Stimulated activated CD4-positive, alpha-beta T cell treated with anti-CD3 and anti-CD28 coated beads, Interleukin-15, amount 100 ng/mL, for 24 hours (primary cell): ENCODE measurements at regions not wholly inside any gene's neighbourhood (a gene's known extent, or its start where the extent isn't known, plus 50 kb on each side); places are given as distances from the start of the nearest gene placed in this dataset.

ENCODE experiments used
- DNase-seq: peaks from one replicate; pipeline ENCODE4 v3.0.0-alpha.2; 2020

DNA sequence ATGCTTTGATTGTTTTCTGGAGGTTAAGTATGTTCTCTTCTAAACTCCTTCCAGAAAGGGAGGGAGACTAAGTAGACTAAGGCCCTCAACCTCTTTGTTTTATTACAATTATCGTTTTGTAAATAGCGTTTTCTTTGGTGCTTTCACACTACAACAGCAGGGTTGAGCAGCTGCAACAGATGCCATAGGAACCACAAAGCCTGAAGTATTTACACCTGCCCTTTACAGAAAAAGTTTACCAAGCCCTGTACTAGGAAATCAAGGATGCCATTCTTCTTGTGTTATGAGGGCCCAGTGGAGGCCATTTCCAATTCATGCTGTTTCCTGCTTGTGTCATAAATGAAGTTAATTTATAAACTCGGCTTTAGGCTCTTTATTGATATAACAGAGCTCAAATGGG, 914.8 kb downstream of the DCDC2C start:
- DNase-seq: no peak

DNA sequence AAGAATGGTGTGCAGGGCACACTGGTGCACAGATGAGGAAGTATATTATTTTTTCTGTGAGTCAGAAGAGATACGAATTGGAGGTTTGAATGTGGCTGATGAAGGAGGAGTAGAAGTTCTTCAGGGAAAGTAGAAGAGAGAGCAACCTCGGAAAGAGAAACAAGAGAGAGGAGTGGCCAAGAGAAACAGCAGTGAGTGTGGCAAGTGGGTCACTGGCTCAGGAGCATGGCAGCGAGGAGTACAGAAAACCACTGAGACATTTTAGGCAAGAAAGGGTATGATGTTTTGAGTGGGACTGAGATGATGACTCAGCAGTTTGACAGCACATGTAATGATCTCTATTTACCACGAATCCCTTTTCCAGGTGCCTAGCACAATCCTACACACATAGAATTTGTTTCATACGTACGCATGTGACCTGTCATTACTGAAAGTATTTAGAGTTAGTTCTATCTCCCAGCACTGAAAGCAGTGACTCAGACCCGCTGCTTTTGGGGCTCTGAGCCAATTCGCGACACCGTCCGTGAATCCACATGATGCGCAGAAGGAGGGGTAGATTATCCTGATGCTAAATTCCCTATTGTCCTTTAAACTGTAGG, 915.4 kb downstream of the DCDC2C start:
- no peak for DNase-seq

DNA sequence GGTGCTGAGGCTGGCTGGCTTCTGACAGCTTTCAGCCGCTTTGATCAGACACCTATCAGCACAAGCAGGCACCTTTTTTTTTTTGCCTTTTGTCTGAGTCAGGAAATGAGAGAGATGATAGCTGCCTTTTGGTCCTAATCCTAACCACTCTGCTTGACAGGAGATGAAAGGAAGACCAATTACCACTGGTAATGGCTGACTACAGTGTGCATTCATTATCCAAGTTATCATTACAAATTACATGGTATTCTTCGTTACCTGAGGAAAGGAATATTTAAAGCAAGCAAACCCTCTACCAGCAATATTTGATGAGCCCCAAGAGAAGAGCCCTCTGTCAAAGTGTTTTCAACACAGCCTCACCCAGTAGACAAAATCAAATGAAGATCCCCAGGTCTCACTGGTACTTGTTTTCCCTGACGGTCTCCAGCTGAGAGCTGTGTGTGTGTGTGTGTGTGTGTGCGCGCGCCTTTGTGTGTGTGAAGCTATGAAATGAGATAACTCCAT, 925.7 kb downstream of the DCDC2C start:
- DNase-seq: no peak

DNA sequence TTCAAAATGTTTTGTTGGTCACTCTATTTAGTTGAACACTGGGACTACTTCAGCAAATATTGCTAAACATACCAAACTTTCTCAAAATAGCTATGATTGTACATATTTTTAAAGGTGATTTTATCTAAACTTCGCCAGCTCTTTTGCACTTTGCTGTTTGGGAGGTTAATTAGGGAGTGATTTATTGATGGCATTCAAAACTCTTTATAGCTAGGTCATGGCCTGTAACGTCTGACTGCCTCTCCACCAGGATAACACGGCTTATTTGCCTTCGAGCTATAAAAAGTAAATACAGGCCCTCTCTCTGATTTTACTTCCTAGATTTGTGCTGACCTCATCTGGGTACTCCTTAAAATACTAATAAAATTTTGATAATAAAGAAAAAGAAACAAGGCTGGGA, 931.9 kb downstream of the DCDC2C start:
- no peak for DNase-seq

DNA sequence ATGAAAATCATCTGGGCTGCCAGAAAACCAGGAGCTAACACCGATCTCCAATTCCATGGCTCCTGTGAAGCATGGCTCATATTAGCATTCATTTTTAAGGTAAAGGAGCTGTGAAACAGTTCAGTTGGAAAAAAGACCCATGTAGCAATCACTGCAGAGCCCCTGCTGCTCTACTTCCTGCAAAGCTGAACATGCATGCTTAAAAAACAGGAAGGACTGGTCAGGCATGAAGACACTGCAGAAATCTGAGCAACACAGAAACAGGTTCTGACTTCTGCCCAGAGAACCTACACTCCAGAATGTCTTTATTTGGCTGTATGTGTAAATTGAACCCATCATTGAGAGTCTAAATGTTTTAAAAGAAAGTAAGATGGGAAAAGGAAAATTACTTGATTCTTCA, 950.6 kb downstream of the DCDC2C start:
- no peak for DNase-seq

DNA sequence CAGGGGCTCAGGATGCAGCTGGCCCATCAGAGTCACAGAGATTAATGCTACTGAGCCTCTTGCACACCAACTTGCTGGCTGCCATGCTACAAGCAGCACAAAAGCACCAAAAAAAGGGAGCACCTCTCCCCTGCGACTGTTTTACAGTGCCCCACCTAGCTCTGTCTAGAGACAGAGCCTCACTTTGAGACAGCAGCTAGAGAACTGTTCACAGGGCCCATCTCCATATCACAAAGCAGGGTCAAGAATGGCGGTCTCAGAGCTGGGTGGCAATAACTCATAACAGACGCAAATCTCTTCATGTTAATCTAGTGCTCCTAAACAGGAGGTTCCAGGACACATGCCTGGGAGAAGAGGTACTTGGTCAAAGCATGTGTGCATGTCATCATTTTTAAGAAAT, 953.0 kb downstream of the DCDC2C start:
- no peak for DNase-seq

DNA sequence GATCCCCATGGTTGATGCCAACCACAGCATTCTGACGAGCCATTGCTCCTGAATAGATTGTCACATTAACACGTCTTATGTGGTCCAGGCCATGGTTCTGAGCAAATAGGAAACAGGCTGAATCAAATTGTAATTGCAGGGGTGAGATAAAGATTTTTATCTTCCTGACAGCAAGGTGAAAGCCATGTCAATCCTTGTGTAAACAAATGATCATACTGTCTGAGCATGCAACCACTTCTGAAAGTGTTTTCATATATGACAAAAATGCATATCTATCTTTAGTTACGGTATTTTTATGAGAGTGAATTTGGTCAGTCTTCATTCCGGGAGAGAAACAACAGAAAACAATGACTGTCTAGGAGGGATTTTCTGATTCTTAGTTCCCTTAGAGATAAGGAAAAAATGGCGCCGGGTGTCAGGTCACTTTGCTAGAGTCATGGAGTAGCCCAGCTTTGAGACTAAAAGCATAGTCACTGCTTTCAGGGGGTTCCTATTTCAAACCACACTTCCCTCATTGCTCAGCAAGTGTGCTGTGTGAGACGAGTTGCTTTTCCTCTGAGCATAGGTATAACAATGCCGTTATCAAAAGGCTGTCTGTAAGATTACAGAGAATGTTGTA, 958.9 kb downstream of the DCDC2C start:
- no peak for DNase-seq

DNA sequence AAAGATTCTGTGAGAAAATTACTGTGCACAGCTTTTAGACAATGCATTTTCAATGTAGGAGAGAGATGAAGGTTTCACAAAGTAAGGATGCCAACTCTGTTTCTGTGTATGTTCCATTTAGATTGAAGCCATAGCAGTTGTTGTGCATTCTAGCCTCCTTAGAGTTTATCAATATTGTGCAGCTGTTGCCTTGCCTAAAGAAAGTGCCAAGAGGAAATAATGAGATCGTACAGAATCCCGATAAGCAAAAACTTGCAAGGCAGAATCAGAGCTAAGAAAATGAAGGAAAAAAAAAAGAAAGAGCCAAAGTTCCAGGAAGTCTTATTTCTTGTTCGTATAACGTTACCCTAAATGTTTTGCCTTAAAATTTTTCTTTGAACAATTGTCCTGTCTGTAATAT, 965.0 kb downstream of the DCDC2C start:
- DNase-seq: no peak

DNA sequence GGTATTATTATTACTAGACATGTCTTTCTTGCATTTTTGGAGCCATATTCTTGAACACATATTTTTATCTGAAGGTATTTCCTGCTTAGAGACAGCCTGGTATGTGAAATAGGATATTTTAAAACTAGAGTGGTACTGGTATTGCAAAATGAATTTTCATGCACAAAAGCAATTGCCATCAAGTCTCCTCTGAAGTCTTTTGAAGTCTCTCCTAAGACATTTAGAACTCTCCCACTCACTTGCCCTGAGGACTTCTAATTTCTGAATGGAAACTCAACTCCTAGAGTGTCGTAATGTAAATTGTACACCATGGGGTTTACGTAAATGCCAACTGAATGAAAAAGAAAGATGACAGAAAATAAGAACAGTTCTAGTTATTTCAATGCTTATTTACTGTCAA, 967.0 kb downstream of the DCDC2C start:
- no peak for DNase-seq

DNA sequence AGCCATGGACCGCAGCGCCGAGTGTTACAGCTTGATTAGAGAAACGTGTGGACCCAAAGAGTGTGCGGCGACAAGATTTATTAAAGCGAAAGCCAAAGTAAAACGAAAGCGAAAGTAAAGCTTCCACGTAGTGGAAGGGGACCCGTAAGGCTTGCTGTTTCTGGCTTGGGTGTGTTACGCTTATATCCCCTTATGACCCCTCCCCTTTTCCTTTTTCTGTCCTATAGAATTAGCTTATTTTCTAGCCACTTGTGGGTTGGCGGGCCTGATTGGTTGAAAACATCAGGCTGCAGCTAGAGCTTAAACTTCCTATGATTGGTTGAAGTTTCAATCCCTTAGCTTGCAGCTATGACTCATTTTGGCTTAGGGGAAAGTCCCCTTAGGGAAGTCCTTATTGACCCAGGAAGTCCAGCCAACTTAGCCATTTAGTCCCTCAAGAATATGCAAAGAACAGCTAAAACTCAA, 969.7 kb downstream of the DCDC2C start:
- no peak for DNase-seq

DNA sequence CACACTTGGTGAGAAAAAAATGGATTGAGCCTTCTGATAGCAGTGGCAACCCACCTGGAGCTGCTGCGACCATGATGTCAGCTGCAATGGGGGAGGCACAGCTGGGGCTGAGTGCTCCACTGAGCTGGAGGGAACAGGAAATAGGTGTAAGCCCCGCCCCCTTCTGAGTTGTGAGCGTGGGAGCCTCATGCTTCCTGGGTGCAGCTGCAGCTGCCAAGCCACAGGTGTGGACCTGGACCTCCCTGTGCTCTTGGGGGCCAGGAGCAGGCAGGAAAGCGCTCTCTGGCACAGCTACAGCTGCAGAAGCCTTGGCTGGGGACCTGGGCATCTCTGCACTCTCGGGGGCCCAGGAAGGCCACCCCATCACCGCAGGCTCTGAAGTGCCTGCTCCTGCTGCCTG, 970.6 kb downstream of the DCDC2C start:
- DNase-seq: peak; percentile 29

DNA sequence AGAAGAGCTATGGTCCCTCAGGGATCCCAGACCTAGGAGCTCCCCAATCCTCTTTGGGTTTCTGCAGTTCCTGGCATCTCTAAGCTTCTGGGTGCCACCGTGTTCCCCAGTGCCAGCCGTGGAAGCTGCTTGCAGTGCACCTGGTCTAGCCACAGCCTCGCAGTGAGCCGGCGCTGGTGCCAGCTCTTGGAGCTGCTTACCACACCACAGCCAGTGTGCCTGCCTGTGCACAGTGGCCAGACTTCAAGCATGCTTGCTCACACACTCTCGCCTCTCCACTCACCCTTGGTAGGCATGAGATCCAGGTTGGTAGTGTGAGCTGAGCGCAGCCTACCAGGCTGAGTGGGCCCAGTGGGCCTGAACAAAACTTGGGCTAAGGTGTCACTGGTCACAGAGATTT, 971.9 kb downstream of the DCDC2C start:
- no peak for DNase-seq

DNA sequence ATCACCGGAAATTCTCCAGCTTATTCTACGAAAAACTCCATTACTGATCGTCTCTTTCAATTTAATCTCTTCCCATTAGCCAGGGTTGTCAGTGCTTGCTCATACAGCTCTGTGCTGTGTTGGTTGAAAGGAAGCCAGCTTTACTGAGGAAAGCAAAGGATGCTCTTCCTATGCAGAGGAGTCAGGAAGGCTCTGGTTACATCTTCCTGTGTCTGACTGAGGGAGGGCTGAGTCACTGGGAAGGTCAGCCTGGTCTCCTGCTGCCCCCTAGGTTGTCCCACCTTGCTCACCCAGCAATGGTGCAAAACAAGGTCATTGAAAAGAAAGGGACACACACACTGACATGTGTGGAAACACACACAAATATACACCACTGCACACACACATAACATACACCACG, 975.6 kb downstream of the DCDC2C start:
- no peak for DNase-seq

DNA sequence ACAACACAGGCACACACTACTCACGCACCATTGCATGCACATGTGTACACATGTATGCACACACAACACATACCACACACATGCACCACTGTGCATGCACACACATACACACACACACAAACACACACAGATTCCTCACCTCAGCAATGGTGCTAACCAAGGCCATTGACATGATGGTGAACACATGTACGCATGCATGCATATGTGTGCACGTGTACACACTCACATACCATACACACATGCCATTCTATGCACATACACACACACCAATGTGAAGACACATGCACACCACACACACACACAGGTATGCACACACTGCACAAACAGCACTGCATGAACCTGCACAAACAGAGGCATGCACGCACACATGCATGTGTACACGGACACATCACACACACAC, 976.0 kb downstream of the DCDC2C start:
- no peak for DNase-seq

DNA sequence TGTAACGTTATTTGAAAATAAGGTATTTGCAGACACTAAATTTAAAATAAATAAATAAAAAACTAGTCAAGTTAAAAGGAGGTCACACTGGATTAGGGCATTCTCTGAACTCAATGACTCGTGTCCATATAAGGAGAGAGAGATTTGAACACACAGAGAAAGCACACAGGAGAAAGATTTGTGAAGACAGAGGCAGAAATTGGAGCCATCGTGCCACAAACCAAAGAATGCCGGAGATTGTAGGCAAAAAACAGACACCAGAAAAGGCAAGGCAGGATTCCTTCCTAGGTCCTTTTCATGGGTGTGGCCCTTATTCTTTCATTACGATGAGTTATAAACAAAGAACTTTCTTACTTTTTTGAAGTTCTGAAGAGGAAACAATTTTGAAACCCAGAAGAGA, 981.5 kb downstream of the DCDC2C start:
- DNase-seq: no peak

DNA sequence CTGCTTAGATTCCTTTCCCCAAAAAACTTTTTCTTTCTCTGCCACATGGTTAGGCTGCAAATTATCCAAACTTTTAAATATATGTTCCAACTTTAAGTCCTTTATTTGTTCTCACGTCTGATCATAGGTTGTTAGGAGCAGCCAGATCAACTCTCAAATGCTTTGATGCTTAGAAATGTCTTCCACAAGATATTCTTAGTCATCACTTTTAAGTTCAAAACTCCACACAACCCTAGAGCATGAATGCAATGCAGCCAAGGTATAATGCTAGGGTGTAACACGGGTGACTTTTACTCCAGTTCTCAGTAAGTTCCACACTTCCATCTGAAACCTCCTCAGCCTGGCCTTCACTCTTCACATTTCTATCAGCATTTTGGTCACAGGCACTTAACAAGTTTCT, 987.5 kb downstream of the DCDC2C start:
- no peak for DNase-seq

DNA sequence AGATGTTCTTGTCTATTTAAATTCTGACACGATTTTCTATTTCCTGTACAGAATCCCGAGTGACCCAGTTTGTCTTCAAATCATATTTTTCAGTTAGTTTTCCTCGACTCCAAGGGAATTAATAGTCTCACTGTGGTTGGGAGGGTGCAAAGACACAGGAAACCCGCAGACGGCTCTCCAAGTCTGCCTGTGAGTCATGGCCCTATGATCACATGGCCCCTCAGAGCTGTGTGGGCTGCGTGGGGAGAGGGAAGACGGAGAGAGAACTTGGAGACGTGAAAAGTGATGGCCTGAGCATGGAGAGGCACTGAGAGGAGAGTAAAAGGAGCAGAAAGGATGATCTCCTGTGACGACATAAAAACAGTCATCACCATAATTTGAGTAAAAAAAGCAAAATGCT, 989.9 kb downstream of the DCDC2C start:
- DNase-seq: no peak

DNA sequence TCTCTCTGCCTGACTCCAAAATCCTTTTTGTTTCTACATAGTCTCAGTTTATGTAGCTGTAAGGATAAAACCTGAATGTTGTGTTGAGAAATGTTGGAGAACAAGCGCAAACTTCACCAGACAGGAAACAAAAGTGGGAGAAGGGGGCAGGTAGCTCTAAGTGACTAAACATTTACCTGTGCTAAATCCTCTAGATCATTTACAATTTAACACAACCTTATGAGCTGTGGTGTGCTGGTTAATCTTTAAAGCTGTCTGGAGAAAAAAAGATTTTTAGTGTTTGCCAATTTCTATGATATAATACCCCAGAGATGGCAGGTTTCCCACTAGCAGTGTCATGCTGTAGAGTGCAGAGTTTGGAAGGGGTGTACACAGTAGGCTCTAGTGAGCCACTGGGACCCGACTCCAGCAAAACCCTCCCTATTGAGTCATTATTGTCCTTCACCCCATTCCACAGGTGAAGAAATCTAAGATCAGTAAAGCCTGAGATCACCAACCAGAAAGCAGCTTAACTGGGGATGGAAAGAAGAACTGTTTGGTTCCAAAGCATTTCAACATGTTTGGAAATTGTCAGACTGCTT, 992.0 kb downstream of the DCDC2C start:
- DNase-seq: no peak

DNA sequence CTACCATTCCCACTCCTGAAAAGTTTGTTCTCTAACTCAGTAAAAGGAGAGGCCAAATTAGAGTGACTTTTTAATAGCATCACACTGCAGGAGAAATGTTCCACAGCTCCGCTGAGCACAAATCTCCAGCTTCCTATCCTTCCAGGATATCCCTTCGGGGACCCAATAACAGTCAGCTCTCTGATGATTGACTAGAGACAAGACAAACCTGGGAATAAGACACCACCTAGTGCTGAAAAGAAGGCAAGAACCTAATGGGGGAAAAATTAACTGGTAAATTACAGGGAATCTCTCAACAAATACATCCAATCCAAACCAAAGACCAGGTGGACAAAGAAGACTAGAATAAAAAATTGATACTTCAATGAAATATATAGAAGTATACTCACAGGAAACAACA, 977.1 kb upstream of the SOX11 start:
- no peak for DNase-seq

DNA sequence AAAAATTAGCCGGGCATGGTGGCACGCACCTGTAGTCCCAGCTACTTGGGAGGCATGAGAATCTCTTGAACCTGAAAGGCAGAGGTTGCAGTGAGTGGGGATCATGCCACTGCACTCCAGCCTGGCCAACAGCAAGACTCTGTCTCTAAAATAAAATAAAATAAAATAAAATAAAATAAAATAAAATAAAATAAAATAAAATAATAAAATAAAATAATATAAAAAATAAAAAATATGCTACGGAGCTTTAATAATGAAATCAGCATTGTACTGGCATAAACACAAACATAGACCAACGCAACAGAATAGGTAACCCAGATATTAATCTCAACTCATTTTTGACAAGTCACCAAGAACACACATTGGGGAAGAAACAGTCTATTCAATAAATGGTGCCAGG, 973.4 kb upstream of the SOX11 start:
- DNase-seq: no peak

DNA sequence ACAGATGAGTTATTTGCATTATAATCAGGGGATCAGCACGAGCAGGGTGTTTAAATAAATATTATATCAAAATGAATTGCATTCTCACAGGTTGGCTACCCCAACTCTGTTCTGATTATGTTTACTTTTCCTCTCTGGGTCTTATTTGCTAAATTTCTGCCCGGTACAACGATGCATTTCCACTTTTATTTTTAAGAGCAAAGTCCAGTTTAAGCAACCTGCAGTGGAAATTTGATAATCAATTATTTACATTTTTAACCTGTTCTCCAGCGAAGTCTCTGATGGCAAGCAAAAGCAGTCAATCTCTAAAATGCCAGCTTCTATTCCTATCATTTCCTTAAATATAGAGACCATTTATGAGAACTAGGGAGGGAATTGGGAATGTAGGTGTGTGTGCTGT, 966.6 kb upstream of the SOX11 start:
- DNase-seq: no peak

DNA sequence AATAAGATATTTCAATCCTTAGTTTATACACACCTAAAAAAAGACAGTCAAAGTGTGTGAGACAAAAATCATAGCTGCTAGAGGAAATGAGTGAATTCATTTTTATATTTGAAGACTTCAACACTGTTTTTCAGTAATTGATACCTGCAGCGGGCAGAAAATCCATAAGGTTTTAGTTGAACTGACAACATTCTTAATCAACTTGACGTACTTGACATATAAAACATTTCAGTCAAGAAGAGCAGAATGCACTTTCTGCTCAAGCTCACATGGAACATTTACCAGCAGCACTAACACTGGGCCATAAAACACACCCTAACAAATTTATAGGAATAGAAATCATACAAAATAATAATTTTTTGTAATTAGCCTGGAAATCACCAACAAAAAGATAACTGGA, 959.6 kb upstream of the SOX11 start:
- DNase-seq: no peak

DNA sequence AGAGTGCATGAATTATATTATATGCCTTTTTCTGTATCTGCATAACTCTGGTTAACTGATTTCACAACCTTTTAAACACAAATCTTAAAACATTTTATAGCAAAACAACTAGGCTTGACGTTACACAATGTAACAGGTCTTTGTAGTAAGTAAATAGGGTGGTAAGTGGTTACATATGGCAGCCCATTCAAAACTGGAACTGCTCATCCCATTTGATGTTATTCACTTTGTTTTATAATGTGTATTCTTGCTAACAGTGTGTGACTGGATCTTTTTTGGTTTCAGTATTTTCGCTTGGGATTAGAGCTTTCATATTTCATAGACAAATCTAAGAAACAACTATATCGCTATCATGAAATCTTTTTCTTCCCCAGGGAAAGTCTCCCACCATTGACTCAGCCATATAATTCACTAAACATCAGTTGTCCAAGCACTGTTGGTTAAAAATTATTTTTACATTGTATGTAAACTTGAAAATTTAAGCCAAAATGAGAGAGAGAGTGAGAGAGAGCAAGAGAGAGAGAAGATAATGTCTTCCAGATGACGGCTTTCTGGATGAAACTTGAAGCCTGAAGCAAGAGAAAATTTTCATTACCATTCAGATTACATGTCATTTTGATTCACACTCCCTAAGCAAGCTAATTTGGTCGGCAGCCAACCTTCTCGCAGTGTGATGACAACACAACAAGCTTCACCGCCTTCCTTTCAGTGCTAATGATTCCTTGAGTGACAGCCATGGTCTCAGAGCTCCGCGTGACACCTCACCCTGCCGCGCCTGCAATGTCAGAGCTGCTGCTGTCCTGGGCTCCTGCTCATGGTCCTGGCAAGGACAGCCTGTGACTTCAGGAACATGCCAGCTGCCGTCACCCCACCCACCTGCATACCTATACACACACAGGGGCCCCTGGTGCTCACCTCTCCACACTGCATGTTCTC, 946.9 kb upstream of the SOX11 start:
- no peak for DNase-seq

DNA sequence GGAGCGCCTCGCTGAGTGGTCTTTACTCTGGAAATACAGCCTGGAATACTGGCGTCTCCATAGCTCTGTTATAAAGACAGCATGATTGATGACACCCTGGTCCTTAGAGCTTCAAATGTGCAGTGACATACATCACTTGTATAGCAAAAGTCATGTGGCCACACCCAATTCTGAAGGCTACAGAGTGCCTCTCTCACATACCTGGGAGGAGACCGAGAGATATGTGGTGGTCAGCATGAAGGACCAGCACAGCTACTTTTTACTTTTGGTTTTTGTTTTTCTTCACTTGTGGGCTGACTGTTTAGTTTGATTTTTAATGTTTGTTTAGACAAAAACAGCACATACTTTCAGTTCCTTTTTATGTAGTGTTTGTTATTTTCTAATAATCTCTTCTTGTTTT, 938.5 kb upstream of the SOX11 start:
- no peak for DNase-seq
